ENCODE measurements at regions not wholly inside any gene's neighbourhood (a gene's known extent, or its start where the extent isn't known, plus 50 kb on each side); places are given as distances from the start of the nearest gene placed in this dataset.
A peak's percentile ranks its signal among the peaks of the same experiment; 100 is the strongest.

DNA sequence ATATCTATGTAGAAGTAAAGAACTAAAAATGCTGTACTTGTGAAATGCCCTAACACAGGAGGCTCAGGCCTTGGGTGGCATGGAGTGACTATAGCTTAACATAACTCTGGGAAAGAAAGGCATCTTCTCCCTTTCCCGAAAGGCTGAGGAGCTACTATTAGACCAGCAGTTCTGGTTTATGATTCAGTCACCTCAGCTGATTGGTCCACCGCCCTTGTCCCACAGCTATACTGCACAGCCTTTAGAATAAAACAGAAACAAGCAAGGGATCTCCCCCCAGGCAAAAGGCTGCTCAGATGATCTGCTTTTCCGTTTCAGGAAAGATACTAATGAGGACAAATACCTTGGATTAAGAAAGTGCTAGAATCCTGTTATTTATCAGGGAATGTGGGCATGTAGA, 171.3 kb downstream of the SNCA start:
- dilution Hi-C loops (cut with MboI; ENCODE audit: extremely low pct_ligation_motif_present, low sequenced_read_pairs), result no loop called here
- Histone ChIP-seq H3K79me2 (ENCODE audit: control insufficient read depth, insufficient read depth, low read length) (no peaks in the 10 kb centered on the region), H3K27ac (ENCODE audit: control insufficient read depth, insufficient read depth, low read length) (peak overlapping the region; percentile 51), H3K9me3 (ENCODE audit: control insufficient read depth, low read depth, low read length) (no peaks in the 10 kb centered on the region), H2AFZ (ENCODE audit: control insufficient read depth, low read length) (peak overlapping the region; percentile 35), H3K4me3 (ENCODE audit: control insufficient read depth in 2 of 3, extremely low read depth in 1 of 3, insufficient read depth in 2 of 3, low read depth in 1 of 3, low read length in 3 of 3) (no peak overlapping the region), H3K36me3 (ENCODE audit: control insufficient read depth in 2 of 2, extremely low read depth in 1 of 2, insufficient read depth in 2 of 2, low read length in 2 of 2) (no peaks in the 10 kb centered on the region), H3K4me2 (ENCODE audit: control insufficient read depth, extremely low read depth, insufficient read depth, low read depth, low read length) (peak overlapping the region; percentile 23), H3K27me3 (ENCODE audit: control insufficient read depth, extremely low read depth, insufficient read depth, low read length) (no peaks in the 10 kb centered on the region), H4K20me1 (ENCODE audit: control insufficient read depth, extremely low read depth, insufficient read depth, low read length) (no peaks in the 10 kb centered on the region), H3K4me1 (ENCODE audit: control insufficient read depth, extremely low read depth, insufficient read depth, low read length) (peaks cover 57% of the 10 kb centered on the region), H3K9me1 (ENCODE audit: control insufficient read depth, extremely low read depth, insufficient read depth, low read length) (no peaks in the 10 kb centered on the region), H3K9ac (ENCODE audit: control insufficient read depth, extremely low read depth, insufficient read depth, low read length) (no peak overlapping the region)
- FAIRE-seq (peak; percentile 58), DNase-seq (ENCODE audit: low read depth, low spot score) (no peak)
- TF ChIP-seq, protein P1, sequence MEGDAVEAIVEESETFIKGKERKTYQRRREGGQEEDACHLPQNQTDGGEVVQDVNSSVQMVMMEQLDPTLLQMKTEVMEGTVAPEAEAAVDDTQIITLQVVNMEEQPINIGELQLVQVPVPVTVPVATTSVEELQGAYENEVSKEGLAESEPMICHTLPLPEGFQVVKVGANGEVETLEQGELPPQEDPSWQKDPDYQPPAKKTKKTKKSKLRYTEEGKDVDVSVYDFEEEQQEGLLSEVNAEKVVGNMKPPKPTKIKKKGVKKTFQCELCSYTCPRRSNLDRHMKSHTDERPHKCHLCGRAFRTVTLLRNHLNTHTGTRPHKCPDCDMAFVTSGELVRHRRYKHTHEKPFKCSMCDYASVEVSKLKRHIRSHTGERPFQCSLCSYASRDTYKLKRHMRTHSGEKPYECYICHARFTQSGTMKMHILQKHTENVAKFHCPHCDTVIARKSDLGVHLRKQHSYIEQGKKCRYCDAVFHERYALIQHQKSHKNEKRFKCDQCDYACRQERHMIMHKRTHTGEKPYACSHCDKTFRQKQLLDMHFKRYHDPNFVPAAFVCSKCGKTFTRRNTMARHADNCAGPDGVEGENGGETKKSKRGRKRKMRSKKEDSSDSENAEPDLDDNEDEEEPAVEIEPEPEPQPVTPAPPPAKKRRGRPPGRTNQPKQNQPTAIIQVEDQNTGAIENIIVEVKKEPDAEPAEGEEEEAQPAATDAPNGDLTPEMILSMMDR (optimal IDR thresholded peaks at IDR 0.05 in 1 of 3, IDR thresholded peaks at IDR 0.05 in 1 of 3, conservative IDR thresholded peaks at IDR 0.05 in 1 of 3; ENCODE audit: extremely low read depth in 1 of 3, insufficient read depth in 2 of 3, low read length in 3 of 3), result no peak
- TF ChIP-seq EZH2 (IDR thresholded peaks at IDR 0.05; ENCODE audit: low read length), result no peak

DNA sequence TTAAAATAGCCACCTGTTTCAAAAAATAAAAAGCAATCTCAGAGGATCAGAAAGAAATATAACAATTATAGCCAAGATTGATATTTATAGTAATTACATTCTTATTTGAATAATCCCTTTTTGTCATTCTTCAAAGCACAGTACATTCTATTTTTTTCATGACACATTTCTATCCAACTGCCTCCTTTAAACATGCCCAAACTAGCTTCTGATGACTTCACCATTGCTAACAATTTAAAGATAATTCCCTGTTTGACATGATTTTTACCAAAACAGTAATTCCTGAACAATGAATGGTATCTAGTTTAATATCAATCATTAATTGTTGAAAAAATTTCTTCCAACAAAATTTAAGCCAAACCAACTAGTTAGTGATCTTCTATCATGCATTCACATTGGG, 172.4 kb downstream of the SNCA start:
- H2AFZ ChIP-seq (ENCODE audit: control insufficient read depth, low read length), result no peak overlapping the region
- peak overlapping the region in 1 of 3 experiments; percentile 43 for H3K4me3 ChIP-seq (ENCODE audit: control insufficient read depth in 2 of 3, extremely low read depth in 1 of 3, insufficient read depth in 2 of 3, low read depth in 1 of 3, low read length in 3 of 3)
- H3K79me2 ChIP-seq (ENCODE audit: control insufficient read depth, insufficient read depth, low read length), result no peaks in the 10 kb centered on the region
- H3K9me1 ChIP-seq (ENCODE audit: control insufficient read depth, extremely low read depth, insufficient read depth, low read length), result no peaks in the 10 kb centered on the region
- H3K27me3 ChIP-seq (ENCODE audit: control insufficient read depth, extremely low read depth, insufficient read depth, low read length), result no peaks in the 10 kb centered on the region
- DNase-seq (ENCODE audit: low read depth, low spot score) (no peak), FAIRE-seq (no peak)
- H4K20me1 ChIP-seq (ENCODE audit: control insufficient read depth, extremely low read depth, insufficient read depth, low read length), result no peaks in the 10 kb centered on the region
- no peaks in the 10 kb centered on the region for H3K36me3 ChIP-seq (ENCODE audit: control insufficient read depth in 2 of 2, extremely low read depth in 1 of 2, insufficient read depth in 2 of 2, low read length in 2 of 2)
- TF ChIP-seq EZH2 (IDR thresholded peaks at IDR 0.05; ENCODE audit: low read length), result no peak
- TF ChIP-seq, protein P1 (optimal IDR thresholded peaks at IDR 0.05 in 1 of 3, IDR thresholded peaks at IDR 0.05 in 1 of 3, conservative IDR thresholded peaks at IDR 0.05 in 1 of 3; ENCODE audit: extremely low read depth in 1 of 3, insufficient read depth in 2 of 3, low read length in 3 of 3), result no peak
- H3K27ac ChIP-seq (ENCODE audit: control insufficient read depth, insufficient read depth, low read length), result peak overlapping the region; percentile 65
- peaks cover 63% of the 10 kb centered on the region for H3K4me1 ChIP-seq (ENCODE audit: control insufficient read depth, extremely low read depth, insufficient read depth, low read length)
- H3K4me2 ChIP-seq (ENCODE audit: control insufficient read depth, extremely low read depth, insufficient read depth, low read depth, low read length), result peak overlapping the region; percentile 52
- H3K9me3 ChIP-seq (ENCODE audit: control insufficient read depth, low read depth, low read length), result no peaks in the 10 kb centered on the region
- no peak overlapping the region for H3K9ac ChIP-seq (ENCODE audit: control insufficient read depth, extremely low read depth, insufficient read depth, low read length)
- dilution Hi-C loops (cut with MboI; ENCODE audit: extremely low pct_ligation_motif_present, low sequenced_read_pairs), result no loop called here

Data from keratinocyte (primary cell).